ENCODE measurements at regions not wholly inside any gene's neighbourhood (a gene's known extent, or its start where the extent isn't known, plus 50 kb on each side); places are given as distances from the start of the nearest gene placed in this dataset.

DNA sequence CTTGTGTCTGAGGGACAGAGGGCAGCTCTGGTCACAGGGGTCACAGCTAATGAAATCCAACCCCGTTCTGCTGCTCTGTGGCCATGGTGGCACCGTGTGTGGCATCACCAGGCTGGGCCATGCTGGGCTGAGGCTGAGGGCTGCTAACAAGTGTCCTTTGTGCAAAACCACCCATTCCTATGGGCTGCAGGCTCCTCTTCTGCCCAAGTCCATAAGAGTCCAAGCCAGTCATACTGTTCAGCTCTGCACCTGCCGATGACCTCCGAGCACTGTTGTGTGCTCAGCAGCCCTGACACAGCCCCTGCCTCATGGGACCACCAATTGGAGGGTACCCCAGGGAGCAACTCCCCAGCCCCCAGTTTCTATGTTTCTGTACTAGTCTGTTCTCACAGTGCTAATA lies 133.1 kb downstream of the WDR11 start:
- H3K4me3 ChIP-seq (ENCODE audit: low read depth, low read length) = no peak overlapping the region
- TF ChIP-seq CTCF (IDR thresholded peaks at IDR 0.05; ENCODE audit: insufficient read depth, low read depth, low read length) = no peak
- no peak for DNase-seq (ENCODE audit: low read depth)

DNA sequence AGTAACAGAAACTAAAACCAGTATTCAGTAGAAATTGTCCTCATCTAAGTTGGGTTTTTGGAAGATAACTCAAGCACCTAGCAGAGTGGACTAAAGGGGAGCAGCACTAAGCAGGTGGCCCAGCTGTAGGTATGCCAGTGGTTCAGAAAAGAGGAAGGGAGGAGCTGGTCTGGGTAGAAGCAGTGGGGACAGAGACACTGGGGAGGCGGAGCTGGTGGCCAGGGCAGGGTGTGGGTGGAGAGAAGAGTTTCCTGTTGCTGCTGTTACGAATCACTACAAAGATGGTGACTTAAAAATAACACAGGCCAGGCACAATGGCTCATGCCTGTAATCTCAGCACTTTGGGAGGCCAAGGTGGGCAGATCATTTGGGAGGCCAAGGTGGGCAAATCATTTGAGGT lies 136.2 kb downstream of the WDR11 start:
- no peak for DNase-seq (ENCODE audit: low read depth)
- no peak overlapping the region for H3K4me3 ChIP-seq (ENCODE audit: low read depth, low read length)
- no peak for TF ChIP-seq CTCF (IDR thresholded peaks at IDR 0.05; ENCODE audit: insufficient read depth, low read depth, low read length)

- H3K4me3 ChIP-seq (ENCODE audit: low read depth, low read length) = no peak overlapping the region
- no peak for DNase-seq (ENCODE audit: low read depth)
- TF ChIP-seq CTCF (IDR thresholded peaks at IDR 0.05; ENCODE audit: insufficient read depth, low read depth, low read length) = no peak
These were observed 137.6 kb downstream of the WDR11 start for GRCh38 chr10:120988751-120989150.

DNA sequence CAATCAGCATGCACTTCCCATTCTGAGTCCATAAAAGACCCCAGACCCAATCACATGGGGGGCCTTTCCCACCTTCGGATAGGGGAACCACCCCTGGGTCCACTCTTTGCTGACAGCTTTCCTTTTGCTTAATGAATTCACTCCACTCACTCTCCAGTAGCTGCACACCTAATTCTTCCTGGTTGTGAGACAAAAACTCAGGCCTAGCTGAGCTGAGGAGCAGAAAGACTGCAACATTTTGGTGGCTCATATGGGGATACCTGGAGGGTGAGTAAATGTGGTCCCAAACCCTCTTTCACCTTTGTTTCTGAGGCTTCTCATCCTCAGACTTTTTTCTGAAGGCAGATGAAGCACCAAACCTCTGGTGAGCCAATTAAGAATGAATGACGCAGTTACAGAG lies 138.1 kb downstream of the WDR11 start:
- DNase-seq (ENCODE audit: low read depth) = no peak
- no peak for TF ChIP-seq CTCF (IDR thresholded peaks at IDR 0.05; ENCODE audit: insufficient read depth, low read depth, low read length)
- H3K4me3 ChIP-seq (ENCODE audit: low read depth, low read length) = no peak overlapping the region

DNA sequence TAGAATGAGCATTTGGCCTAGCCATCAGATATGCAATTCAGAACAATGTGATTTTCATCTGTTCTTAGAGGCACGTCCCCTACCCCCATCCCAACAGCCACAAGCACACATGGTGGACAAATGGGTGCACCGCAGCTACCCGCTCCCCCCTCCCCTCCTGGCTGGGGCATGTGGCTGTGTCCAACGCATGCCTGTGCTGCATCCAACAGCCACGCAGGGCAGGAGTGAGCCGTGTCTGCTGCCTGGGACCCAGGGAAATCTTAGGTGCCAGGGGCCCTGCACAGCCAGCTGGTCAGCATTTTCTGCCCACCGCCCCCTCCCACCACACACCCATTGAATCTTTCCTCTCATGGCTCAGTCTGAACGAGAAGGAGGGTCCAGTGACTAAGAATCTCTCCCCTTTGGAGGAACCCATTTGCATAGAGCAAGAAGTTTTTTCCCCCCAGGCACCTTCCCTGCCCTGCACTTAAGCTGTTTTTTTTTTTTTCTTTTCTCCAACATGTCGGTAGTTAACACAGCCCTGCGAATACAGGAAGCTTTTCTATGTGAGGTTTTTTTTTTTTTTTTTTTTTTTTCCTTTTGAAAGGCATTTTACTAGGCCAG lies 138.9 kb downstream of the WDR11 start:
- TF ChIP-seq CTCF (IDR thresholded peaks at IDR 0.05; ENCODE audit: insufficient read depth, low read depth, low read length) = no peak
- DNase-seq (ENCODE audit: low read depth) = no peak
- H3K4me3 ChIP-seq (ENCODE audit: low read depth, low read length) = no peak overlapping the region

- H3K4me3 ChIP-seq (ENCODE audit: low read depth, low read length) = no peak overlapping the region
- DNase-seq (ENCODE audit: low read depth) = no peak
- no peak for TF ChIP-seq CTCF (IDR thresholded peaks at IDR 0.05; ENCODE audit: insufficient read depth, low read depth, low read length)
These were observed 139.7 kb downstream of the WDR11 start for GRCh38 chr10:120990831-120991230.

- no peak for TF ChIP-seq CTCF (IDR thresholded peaks at IDR 0.05; ENCODE audit: insufficient read depth, low read depth, low read length)
- no peak overlapping the region for H3K4me3 ChIP-seq (ENCODE audit: low read depth, low read length)
These were observed 141.9 kb downstream of the WDR11 start for GRCh38 chr10:120993089-120993488.

More at GRCh38 chr10:120993089-120993488, 141.9 kb downstream of the WDR11 start:
- DNase-seq (ENCODE audit: low read depth) = no peak
